Prostate gland (tissue), 2 donors: ENCODE measurements at regions not wholly inside any gene's neighbourhood (a gene's known extent, or its start where the extent isn't known, plus 50 kb on each side); places are given as distances from the start of the nearest gene placed in this dataset.
"Not testable (repeated sequence)": the region's sequence is repeated elsewhere in the genome, so short reads cannot be mapped to it uniquely, and the experiment has no call there.

Experiments
- DNase-seq: peaks from one replicate; pipeline ENCODE4 v3.0.0-alpha.2; 2019; ENCODE audit warnings: low spot score
- H3K27ac ChIP-seq, 2 donors: fragments of 200-600 bp; sonication (generic); 2 replicates each; pipeline ENCODE4 v1.5.1; 2017 to 2019
- H3K27me3 ChIP-seq: fragments of 200-600 bp; sonication (generic); replicated peaks from 2 replicates; pipeline ENCODE4 v1.5.1; 2019; ENCODE audit not compliant: insufficient read depth
- H3K36me3 ChIP-seq, 2 donors: fragments of 200-600 bp; sonication (generic); 1 replicate in 1 of 2; 2 replicates in 1 of 2; pipeline versions ENCODE4 v1.5.1 to v1.8.1; 2017 to 2019
- H3K4me1 ChIP-seq: fragments of 200-600 bp; sonication (generic); replicated peaks from 2 replicates; pipeline ENCODE4 v1.5.1; 2019
- H3K4me3 ChIP-seq, 2 donors: fragments of 200-600 bp; sonication (generic); 2 replicates each; pipeline ENCODE4 v1.5.1; 2017 to 2019
- H3K9me3 ChIP-seq: fragments of 200-600 bp; sonication (generic); 2 replicates; pipeline ENCODE4 v1.5.1; 2017
- CTCF ChIP-seq, 4 experiments: fragments of 200-600 bp in 2 of 4; fragments of 450-650 bp in 2 of 4; sonication (generic) in 2 of 4; IDR thresholded peaks; 1 replicate in 3 of 4; 2 replicates in 1 of 4; pipeline ENCODE4 v1.5.1; 2016 to 2019; ENCODE audit warnings: antibody characterized with exemption in 4 of 4, mild to moderate bottlenecking in 2 of 4, moderate library complexity in 2 of 4
- POLR2A ChIP-seq: fragments of 450-650 bp; IDR thresholded peaks from one replicate; pipeline ENCODE4 v1.6.1; 2016; ENCODE audit warnings: antibody characterized with exemption, mild to moderate bottlenecking
- POLR2AphosphoS5 ChIP-seq: sonication (generic); formaldehyde crosslinking; IDR thresholded peaks from one replicate; pipeline ENCODE4 v1.6.1; 2017; ENCODE audit warnings: antibody characterized with exemption
- WGBS: methylation state at CpG from one replicate; pipeline ENCODE4 v1.1.5; 2018; 5-methylcytosine and 5-hydroxymethylcytosine counted together
- intact Hi-C: fragments of 100-400 bp; cut with DNase I; formaldehyde crosslinking; loops from one replicate; pipeline ENCODE4 v1.14.2; 2022

GRCh38 chr1:221045151-221045550 is 165.9 kb downstream of the HLX start:
- no peak for TF ChIP-seq POLR2AphosphoS5
- no peak for TF ChIP-seq CTCF (IDR thresholded peaks at IDR 0.05)
- TF ChIP-seq POLR2A = no peak
- H3K27me3 ChIP-seq = no peaks in the 10 kb centered on the region
- WGBS = 85% methylated on average over 3 of the region's 3 CpGs
- intact Hi-C loops = no loop called here
- no peaks in the 10 kb centered on the region for H3K9me3 ChIP-seq
- no peak overlapping the region for H3K27ac ChIP-seq
- no peaks in the 10 kb centered on the region for H3K36me3 ChIP-seq
- no peaks in the 10 kb centered on the region for H3K4me1 ChIP-seq
- no peak overlapping the region for H3K4me3 ChIP-seq
- DNase-seq = no peak

DNA sequence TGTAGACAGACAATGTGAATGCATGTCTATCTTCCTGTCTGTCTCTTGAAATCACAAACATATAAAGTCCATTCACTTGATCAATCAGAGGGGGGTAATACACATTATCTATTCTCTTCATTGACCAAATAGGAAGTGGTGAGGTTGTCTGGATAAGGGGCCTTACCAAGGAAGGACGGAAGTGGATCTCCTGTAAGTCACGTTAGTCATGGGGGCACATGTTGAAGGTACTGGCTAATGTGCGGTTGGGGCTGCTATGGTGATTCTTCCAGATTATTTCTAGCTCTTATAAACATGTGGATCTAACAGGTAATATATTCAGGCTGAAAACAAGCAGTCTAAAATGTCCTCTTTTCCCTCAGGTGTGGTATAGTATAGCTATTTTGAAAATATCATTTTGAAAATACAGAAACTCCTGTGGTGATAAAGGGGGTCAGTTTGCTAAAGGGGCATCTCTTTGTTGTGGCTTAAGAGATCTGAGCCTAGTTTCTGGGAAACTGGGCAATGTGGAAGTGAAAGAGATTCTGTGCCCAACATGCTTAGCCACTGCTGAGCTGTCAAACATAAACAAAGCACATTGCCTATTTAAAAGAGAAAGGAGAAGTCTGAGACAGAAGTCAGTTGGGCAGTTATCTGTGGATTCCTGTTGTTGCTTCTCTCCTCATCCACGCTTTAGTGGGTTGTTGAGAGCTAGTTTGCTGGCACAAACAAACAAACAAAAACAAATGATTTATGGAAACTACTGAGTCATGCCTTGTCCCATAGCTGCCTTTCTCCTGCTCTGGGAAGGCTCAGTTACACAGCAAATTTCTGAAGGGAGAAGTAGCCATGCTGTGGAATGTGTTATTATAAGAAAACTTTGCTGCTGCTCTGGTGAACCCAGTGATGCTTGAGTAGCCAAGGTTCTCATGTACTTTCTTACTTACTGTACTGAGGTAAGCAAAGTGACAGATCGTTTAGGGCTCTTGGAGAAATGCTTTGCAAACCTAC is 166.9 kb downstream of the HLX start:
- 76% methylated on average over 5 of the region's 5 CpGs for WGBS
- H3K27ac ChIP-seq = no peak overlapping the region
- no peak overlapping the region for H3K4me3 ChIP-seq
- no peaks in the 10 kb centered on the region for H3K4me1 ChIP-seq
- no peak for TF ChIP-seq POLR2A
- no peak for TF ChIP-seq CTCF (IDR thresholded peaks at IDR 0.05)
- TF ChIP-seq POLR2AphosphoS5 = no peak
- no peaks in the 10 kb centered on the region for H3K27me3 ChIP-seq
- DNase-seq = no peak
- no peaks in the 10 kb centered on the region for H3K9me3 ChIP-seq
- no peaks in the 10 kb centered on the region for H3K36me3 ChIP-seq
- intact Hi-C loops = no loop called here

- 89% methylated on average over 4 of the region's 4 CpGs for WGBS
- H3K27ac ChIP-seq, intact Hi-C loops: not testable (repeated sequence)
These were observed 172.1 kb downstream of the HLX start for GRCh38 chr1:221051391-221051790.

DNA sequence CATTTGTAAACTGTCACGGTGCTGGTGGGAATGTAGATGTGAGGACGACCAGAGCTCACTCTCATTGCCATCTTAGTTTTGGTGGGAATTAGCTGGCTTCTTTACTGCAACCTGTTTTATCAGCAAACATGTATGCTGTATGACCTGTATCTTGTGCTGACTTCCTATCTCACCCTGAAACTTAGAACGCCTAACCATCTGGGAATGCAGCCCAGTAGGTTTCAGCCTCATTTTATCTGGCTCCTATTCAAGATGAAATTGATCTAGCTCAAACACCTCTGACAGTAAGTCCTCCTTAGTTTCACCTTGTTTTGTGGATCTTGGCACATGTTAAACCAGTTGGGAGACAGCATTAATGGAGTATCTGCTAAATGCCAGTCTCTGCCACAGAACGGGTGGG is 174.6 kb downstream of the HLX start:
- no peaks in the 10 kb centered on the region for H3K9me3 ChIP-seq
- no peaks in the 10 kb centered on the region for H3K36me3 ChIP-seq
- WGBS = 45% methylated on average over 4 of the region's 4 CpGs
- TF ChIP-seq POLR2AphosphoS5 (no peak), CTCF (IDR thresholded peaks at IDR 0.05) (no peak), POLR2A (no peak)
- no peak for DNase-seq
- H3K27ac ChIP-seq = no peak overlapping the region
- intact Hi-C loops = no loop called here
- H3K4me1 ChIP-seq = no peaks in the 10 kb centered on the region
- no peaks in the 10 kb centered on the region for H3K27me3 ChIP-seq
- no peak overlapping the region for H3K4me3 ChIP-seq

More at GRCh38 chr1:221051391-221051790, 172.1 kb downstream of the HLX start:
- not testable (repeated sequence) for H3K9me3 ChIP-seq, H3K4me3 ChIP-seq, H3K36me3 ChIP-seq, H3K4me1 ChIP-seq, DNase-seq, H3K27me3 ChIP-seq

- 80% methylated on average over 1 of the region's 1 CpG for WGBS
- Histone ChIP-seq H3K4me1 (no peaks in the 10 kb centered on the region), H3K27ac (no peak overlapping the region), H3K36me3 (no peaks in the 10 kb centered on the region), H3K4me3 (no peak overlapping the region), H3K27me3 (no peaks in the 10 kb centered on the region), H3K9me3 (no peaks in the 10 kb centered on the region)
- no peak for DNase-seq
- TF ChIP-seq CTCF (IDR thresholded peaks at IDR 0.05) = no peak
- no peak for TF ChIP-seq POLR2AphosphoS5
- no peak for TF ChIP-seq POLR2A
- intact Hi-C loops = no loop called here
These were observed 180.3 kb downstream of the HLX start for GRCh38 chr1:221059506-221059905.
